Brain microvascular endothelial cell (primary cell): ENCODE measurements at regions not wholly inside any gene's neighbourhood (a gene's known extent, or its start where the extent isn't known, plus 50 kb on each side); places are given as distances from the start of the nearest gene placed in this dataset.
A peak's percentile ranks its signal among the peaks of the same experiment; 100 is the strongest.

Source experiments
- DNase-seq: peaks from one replicate; pipeline ENCODE4 v3.0.0-alpha.2; 2020
- H3K27ac ChIP-seq: fragments of 250-450 bp; sonication (Bioruptor Pico); 2 replicates; pipeline ENCODE4 v1.5.1; 2020; ENCODE audit warnings: mild to moderate bottlenecking, moderate library complexity
- H3K27me3 ChIP-seq: fragments of 250-450 bp; sonication (Bioruptor Pico); replicated peaks from 2 replicates; pipeline ENCODE4 v1.5.1; 2020; ENCODE audit warnings: mild to moderate bottlenecking
- H3K36me3 ChIP-seq: fragments of 250-450 bp; sonication (Bioruptor Pico); replicated peaks from 2 replicates; pipeline ENCODE4 v1.5.1; 2020; ENCODE audit warnings: mild to moderate bottlenecking
- H3K4me3 ChIP-seq: 2 replicates; pipeline ENCODE4 v1.5.1; 2011; ENCODE audit warnings: low read depth, mild to moderate bottlenecking, control low read depth, low read length, moderate library complexity
- in situ Hi-C: cut with HindIII; loops from 2 replicates; pipeline ENCODE4 v1.10.0; 2017; ENCODE audit warnings: low sequenced_read_pairs, low pct_ligation_motif_present
- TF ChIP-seq, protein P1 (sequence below): IDR thresholded peaks from 2 replicates; pipeline ENCODE4 v1.5.1; 2011; ENCODE audit warnings: low read depth, mild to moderate bottlenecking, moderate library complexity, low read length, control low read depth, inconsistent platforms; ENCODE audit errors: missing control alignments

DNA sequence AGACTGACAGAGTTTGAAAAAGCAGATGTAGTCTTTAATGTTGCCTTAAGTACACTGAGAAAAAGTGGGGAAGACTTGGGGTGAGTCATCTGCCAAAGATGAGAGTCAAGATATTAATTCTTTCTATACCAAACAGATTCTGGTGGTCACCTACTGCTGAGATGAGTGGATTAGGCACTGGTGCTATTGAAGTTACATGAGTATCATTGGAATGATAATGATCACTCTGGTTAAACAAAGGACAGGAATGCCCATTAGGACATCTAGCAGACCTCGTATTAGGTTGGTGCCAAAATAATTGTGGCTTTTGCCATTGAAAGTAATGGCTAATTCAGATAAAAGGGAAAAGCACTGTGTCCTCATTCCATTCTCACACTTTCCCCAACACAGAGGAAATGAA, 1588.9 kb downstream of the KCNT2 start:
- in situ Hi-C loops: no loop called here
- H3K4me3 ChIP-seq: no peak overlapping the region
- no peaks in the 10 kb centered on the region for H3K36me3 ChIP-seq
- H3K27ac ChIP-seq: no peak overlapping the region
- TF ChIP-seq, protein P1, sequence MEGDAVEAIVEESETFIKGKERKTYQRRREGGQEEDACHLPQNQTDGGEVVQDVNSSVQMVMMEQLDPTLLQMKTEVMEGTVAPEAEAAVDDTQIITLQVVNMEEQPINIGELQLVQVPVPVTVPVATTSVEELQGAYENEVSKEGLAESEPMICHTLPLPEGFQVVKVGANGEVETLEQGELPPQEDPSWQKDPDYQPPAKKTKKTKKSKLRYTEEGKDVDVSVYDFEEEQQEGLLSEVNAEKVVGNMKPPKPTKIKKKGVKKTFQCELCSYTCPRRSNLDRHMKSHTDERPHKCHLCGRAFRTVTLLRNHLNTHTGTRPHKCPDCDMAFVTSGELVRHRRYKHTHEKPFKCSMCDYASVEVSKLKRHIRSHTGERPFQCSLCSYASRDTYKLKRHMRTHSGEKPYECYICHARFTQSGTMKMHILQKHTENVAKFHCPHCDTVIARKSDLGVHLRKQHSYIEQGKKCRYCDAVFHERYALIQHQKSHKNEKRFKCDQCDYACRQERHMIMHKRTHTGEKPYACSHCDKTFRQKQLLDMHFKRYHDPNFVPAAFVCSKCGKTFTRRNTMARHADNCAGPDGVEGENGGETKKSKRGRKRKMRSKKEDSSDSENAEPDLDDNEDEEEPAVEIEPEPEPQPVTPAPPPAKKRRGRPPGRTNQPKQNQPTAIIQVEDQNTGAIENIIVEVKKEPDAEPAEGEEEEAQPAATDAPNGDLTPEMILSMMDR: no peak
- H3K27me3 ChIP-seq: no peaks in the 10 kb centered on the region
- DNase-seq: no peak

DNA sequence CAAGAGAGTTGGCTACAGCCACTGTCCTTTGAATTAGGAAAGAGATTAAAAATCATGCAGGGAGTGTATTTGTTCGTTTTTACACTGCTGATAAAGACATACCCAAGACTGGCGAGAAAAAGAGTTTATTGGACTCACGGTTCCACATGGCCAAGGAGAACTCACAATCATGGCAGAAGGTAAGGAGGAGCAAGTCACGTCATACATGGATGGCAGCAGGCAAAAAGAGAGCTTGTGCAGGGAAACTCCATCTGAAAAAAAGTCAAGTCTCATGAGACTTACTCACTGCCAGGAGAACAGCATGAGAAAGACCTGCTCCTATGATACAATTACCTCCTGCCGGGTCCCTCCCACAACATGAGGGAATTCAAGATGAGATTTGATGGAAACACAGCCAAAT, 1595.2 kb downstream of the KCNT2 start:
- TF ChIP-seq, protein P1: no peak
- Histone ChIP-seq H3K4me3 (no peak overlapping the region), H3K27ac (no peak overlapping the region), H3K36me3 (no peaks in the 10 kb centered on the region), H3K27me3 (no peaks in the 10 kb centered on the region)
- DNase-seq: no peak
- in situ Hi-C loops: no loop called here

- H3K4me3 ChIP-seq: no peak overlapping the region
- no peak for DNase-seq
- H3K36me3 ChIP-seq: no peaks in the 10 kb centered on the region
- TF ChIP-seq, protein P1: no peak
- no peaks in the 10 kb centered on the region for H3K27me3 ChIP-seq
- H3K27ac ChIP-seq: no peak overlapping the region
- in situ Hi-C loops: no loop called here
Observed at GRCh38 chr1:195005338-195005737, 1602.9 kb downstream of the KCNT2 start.

DNA sequence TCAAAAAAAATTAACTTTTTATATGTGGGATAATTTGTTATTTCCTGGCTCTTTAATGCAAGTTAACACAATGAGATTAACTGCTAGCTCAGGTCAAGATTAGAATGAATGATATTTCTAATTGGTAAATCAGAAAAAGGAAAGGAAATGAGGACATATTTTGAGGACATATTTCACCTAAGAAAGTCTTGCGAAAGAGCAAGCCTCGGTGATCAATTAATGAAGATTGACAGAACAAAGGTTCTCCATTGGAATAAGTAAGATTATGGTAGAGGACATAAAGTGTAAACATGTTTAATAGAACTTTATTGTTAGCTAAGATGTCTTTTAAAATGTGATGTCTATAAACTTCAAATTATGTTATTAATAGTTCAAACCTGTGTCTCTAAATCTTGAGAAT, 1617.8 kb downstream of the KCNT2 start:
- TF ChIP-seq, protein P1: no peak
- H3K36me3 ChIP-seq: no peaks in the 10 kb centered on the region
- in situ Hi-C loops: no loop called here
- no peaks in the 10 kb centered on the region for H3K27me3 ChIP-seq
- H3K27ac ChIP-seq: no peak overlapping the region
- H3K4me3 ChIP-seq: no peak overlapping the region
- DNase-seq: no peak

DNA sequence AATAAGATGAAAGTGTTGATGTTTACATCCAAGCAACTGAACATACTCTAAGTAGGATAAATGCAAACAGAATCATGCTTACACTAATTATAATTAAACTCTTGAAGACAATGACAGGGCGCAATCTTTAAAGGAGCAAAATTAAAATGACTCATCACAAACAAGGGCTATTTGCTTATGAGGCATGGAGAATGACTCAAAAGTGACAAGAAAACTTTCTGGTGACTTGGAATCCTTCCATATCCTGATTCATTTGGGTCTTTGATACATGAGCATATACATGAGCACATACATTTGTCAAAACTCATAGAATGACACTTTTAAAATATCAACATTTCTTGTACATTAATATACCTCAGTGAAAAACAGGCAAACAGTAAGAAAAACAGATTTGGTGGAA, 1632.3 kb downstream of the KCNT2 start:
- TF ChIP-seq, protein P1: no peak
- H3K27me3 ChIP-seq: no peaks in the 10 kb centered on the region
- H3K4me3 ChIP-seq: no peak overlapping the region
- no peak overlapping the region for H3K27ac ChIP-seq
- DNase-seq: peak; percentile 16
- in situ Hi-C loops: no loop called here
- H3K36me3 ChIP-seq: no peaks in the 10 kb centered on the region

- Histone ChIP-seq H3K27me3 (no peaks in the 10 kb centered on the region), H3K36me3 (no peaks in the 10 kb centered on the region), H3K4me3 (no peak overlapping the region), H3K27ac (no peak overlapping the region)
- DNase-seq: no peak
- in situ Hi-C loops: no loop called here
- TF ChIP-seq, protein P1: no peak
Observed at GRCh38 chr1:194968916-194969315, 1639.3 kb downstream of the KCNT2 start.
